HUES64 (cell line): ENCODE measurements at regions not wholly inside any gene's neighbourhood (a gene's known extent, or its start where the extent isn't known, plus 50 kb on each side); places are given as distances from the start of the nearest gene placed in this dataset.
"Not testable (repeated sequence)": the region's sequence is repeated elsewhere in the genome, so short reads cannot be mapped to it uniquely, and the experiment has no call there.

Experiments
- H3K27ac ChIP-seq: 2 replicates; pipeline ENCODE4 v1.7.0; 2013; ENCODE audit warnings: low read depth, low read length, inconsistent platforms
- H3K27me3 ChIP-seq: 2 replicates; pipeline ENCODE4 v1.6.1; 2013; ENCODE audit warnings: mild to moderate bottlenecking, low read length; ENCODE audit not compliant: insufficient read depth
- H3K36me3 ChIP-seq: 2 replicates; pipeline ENCODE4 v1.6.1; 2013; ENCODE audit warnings: mild to moderate bottlenecking, low read length; ENCODE audit not compliant: insufficient read depth
- H3K4me1 ChIP-seq: 2 replicates; pipeline ENCODE4 v1.6.1; 2013; ENCODE audit warnings: mild to moderate bottlenecking, low read length, moderate library complexity; ENCODE audit not compliant: insufficient read depth
- H3K4me3 ChIP-seq: 2 replicates; pipeline ENCODE4 v1.5.1; 2013; ENCODE audit warnings: mild to moderate bottlenecking, low read length, moderate library complexity
- H3K9ac ChIP-seq: 2 replicates; pipeline ENCODE4 v1.6.1; 2013; ENCODE audit warnings: mild to moderate bottlenecking, low read depth, low read length
- H3K9me3 ChIP-seq: 2 replicates; pipeline ENCODE4 v1.6.1; 2013; ENCODE audit warnings: low read depth, low read length; ENCODE audit not compliant: insufficient read depth
- WGBS: fragments of 150-250, 120-280 bp; methylation state at CpG from one replicate; pipeline ENCODE4 v1.1.7; 2013; ENCODE audit warnings: missing lambda C conversion rate; 5-methylcytosine and 5-hydroxymethylcytosine counted together

DNA sequence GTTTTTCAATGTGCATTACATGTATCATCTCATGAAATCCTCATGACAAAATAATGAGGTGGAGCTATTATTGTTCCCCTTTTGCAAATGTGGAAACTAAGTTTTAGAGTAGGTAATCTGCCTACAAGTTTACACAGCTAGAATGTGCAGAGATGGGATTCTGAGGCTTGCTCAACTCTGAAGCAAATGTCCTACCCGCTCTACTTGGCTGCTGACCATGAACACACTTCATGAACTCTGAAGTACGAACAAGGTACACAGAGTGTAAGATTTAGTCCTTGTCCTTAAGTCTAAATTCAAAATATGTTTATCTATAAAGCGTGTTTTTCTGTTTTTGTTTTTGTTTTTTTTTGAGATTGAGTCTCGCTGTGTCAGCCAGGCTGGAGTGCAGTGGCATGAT is 63.6 kb upstream of the NOTCH2NLA start:
- not testable (repeated sequence) for H3K4me3 ChIP-seq, H3K9me3 ChIP-seq, H3K9ac ChIP-seq, H3K4me1 ChIP-seq, H3K27me3 ChIP-seq, H3K27ac ChIP-seq, H3K36me3 ChIP-seq
- no CpG with 5 or more reads among the region's 4 CpGs for WGBS

DNA sequence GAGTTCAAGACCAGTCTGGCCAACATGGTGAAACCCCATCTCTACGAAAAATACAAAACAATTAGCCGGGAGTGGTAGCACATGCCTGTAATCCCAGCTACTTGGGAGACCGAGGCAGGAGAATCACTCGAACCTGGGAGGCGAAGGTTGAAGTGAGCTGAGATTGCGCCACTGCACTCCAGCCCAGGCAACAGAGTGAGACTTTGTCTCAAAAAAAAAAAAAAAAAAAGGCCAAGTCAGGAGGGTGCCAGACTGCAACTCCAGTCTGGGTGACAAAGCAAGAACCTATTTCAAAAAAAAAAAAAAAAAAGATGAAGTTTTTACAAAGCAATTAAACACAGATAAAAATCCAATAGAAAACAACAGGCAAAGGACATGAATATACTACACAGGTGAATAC is 59.1 kb upstream of the NOTCH2NLA start:
- H3K4me3 ChIP-seq, H3K9me3 ChIP-seq, H3K27me3 ChIP-seq, H3K36me3 ChIP-seq, H3K27ac ChIP-seq, H3K4me1 ChIP-seq, H3K9ac ChIP-seq: not testable (repeated sequence)
- no CpG with 5 or more reads among the region's 6 CpGs for WGBS

DNA sequence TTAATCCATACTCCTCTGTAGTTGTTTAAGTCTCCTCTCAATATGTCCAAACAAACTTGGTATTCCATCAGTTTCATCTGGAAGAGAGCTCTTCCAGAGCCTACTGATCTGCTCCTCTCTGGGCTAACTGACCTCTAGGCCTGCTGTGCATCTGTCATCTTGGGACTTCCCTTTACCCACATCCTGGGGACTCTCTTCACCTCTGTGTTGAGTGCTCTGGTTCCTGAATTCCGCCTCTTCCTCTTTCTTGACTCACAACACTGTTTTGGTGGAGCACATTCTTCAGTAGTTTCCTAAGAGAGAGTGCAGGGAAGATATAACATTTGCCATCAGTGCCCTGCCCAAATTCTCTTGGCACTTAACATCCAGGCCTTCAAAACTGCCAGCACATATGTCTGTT is 55.9 kb upstream of the NOTCH2NLA start:
- not testable (repeated sequence) for H3K4me3 ChIP-seq, H3K36me3 ChIP-seq, H3K27ac ChIP-seq, H3K27me3 ChIP-seq, H3K9ac ChIP-seq, H3K9me3 ChIP-seq, H3K4me1 ChIP-seq
- no CpG with 5 or more reads among the region's 1 CpG for WGBS

DNA sequence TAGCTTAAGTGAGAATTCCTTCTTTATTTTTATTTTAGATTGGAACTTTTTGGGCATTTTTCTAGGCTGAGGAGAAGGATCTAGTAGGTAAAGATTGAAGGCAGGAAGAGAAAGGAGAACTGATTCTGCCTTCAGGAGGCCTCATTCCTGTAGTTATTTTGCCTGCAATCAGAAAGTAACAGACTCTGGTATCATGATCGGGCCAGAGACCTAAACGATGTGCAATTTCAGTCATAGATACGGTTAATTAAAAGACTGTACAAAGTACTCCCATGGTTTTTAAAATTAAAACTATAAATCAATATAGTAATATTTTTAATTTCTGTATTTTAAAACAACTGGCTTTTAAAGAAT is 54.7 kb upstream of the NOTCH2NLA start:
- not testable (repeated sequence) for H3K27me3 ChIP-seq, H3K36me3 ChIP-seq, H3K9ac ChIP-seq, H3K9me3 ChIP-seq, H3K27ac ChIP-seq, H3K4me3 ChIP-seq, H3K4me1 ChIP-seq
- no CpG with 5 or more reads among the region's 3 CpGs for WGBS

DNA sequence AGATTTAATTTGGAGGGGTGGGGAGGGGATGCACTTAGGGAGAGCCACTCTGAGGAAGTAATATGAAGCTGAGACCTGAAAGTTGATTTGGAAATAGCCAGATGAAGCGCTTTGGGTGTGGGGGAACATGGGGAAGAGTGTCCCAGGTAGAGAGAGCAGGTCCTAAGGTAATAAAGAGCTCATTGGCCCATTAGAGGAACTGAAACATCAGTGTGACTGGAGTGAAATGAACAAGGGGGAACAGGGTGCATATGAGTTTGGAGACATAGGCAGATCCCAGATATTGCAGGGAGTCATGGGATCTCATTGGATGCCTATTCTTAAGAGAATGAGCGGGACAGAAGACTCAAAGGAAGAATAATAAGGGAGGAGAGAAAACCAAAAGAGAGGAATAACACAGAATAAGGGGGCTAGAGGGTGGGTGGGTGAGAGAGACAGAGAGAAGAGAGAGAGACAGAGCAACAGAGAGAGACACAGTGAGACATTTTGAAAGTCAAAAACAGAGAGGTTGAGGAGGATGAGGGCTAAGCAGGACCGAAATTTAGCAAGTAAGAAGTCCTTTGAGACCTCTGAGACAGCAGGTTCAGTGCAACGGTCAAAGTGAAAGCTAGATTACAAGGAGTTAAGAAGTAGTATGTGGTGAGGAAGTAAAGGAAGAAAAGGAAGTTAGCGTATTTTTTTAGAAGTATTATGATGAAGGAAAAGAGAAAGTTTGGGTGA is 54.1 kb upstream of the NOTCH2NLA start:
- not testable (repeated sequence) for H3K9ac ChIP-seq, H3K9me3 ChIP-seq, H3K4me3 ChIP-seq, H3K4me1 ChIP-seq, H3K36me3 ChIP-seq, H3K27ac ChIP-seq, H3K27me3 ChIP-seq
- no CpG with 5 or more reads among the region's 5 CpGs for WGBS

DNA sequence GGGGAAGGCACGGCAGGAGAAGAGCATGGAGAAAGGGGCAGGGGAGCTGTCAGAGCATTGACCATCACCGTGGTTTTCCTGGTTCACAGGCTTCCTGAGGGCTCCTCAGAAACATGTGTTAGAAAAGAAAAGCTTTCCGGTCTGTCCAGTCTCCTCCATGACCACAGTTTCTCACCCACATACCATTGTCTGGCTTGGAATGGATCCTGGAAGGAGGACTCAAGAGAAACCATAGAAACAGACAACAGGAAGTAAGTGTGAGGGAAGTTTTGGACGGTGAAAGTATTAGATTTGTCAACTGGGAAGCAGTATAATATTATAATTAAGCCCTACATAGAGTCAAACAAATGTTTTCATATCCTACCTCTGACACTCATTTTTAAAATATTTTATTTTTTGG is 52.7 kb upstream of the NOTCH2NLA start:
- H3K27me3 ChIP-seq, H3K9ac ChIP-seq, H3K4me3 ChIP-seq, H3K4me1 ChIP-seq, H3K36me3 ChIP-seq, H3K27ac ChIP-seq, H3K9me3 ChIP-seq: not testable (repeated sequence)
- WGBS = no CpG with 5 or more reads among the region's 4 CpGs

DNA sequence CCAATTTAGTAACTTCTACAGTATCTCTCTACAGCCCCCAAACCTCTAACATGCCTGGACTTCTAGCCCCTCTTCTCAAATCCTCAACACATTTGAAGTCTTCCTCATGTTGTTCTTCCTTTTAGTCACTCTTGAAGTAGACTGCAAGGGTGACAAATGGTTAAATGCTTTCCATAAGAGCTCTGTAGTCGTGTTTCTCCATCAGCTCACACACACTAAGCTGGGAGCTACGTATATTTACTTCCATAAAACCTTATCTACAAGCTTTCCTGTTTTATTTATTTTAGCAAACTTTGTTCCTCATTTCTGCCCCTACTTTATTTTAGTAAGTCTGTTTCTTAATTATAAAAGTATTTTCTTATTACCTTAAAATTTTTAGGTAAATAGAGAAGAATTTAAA is 49.9 kb upstream of the NOTCH2NLA start:
- not testable (repeated sequence) for H3K27ac ChIP-seq, H3K9ac ChIP-seq, H3K9me3 ChIP-seq, H3K36me3 ChIP-seq, H3K4me1 ChIP-seq, H3K4me3 ChIP-seq, H3K27me3 ChIP-seq
- WGBS = no CpG with 5 or more reads among the region's 2 CpGs
